ENCODE measurements at regions not wholly inside any gene's neighbourhood (a gene's known extent, or its start where the extent isn't known, plus 50 kb on each side); places are given as distances from the start of the nearest gene placed in this dataset.

- peak; percentile 31 for DNase-seq (ENCODE audit: low read depth)
- no peak overlapping the region for H3K4me3 ChIP-seq (ENCODE audit: low read depth, low read length)
- TF ChIP-seq, protein P1, sequence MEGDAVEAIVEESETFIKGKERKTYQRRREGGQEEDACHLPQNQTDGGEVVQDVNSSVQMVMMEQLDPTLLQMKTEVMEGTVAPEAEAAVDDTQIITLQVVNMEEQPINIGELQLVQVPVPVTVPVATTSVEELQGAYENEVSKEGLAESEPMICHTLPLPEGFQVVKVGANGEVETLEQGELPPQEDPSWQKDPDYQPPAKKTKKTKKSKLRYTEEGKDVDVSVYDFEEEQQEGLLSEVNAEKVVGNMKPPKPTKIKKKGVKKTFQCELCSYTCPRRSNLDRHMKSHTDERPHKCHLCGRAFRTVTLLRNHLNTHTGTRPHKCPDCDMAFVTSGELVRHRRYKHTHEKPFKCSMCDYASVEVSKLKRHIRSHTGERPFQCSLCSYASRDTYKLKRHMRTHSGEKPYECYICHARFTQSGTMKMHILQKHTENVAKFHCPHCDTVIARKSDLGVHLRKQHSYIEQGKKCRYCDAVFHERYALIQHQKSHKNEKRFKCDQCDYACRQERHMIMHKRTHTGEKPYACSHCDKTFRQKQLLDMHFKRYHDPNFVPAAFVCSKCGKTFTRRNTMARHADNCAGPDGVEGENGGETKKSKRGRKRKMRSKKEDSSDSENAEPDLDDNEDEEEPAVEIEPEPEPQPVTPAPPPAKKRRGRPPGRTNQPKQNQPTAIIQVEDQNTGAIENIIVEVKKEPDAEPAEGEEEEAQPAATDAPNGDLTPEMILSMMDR (conservative IDR thresholded peaks at IDR 0.05; ENCODE audit: low read depth, low read length) = no peak
Observed at GRCh38 chr4:29553846-29554245, 1166.3 kb upstream of the PCDH7 start.

DNA sequence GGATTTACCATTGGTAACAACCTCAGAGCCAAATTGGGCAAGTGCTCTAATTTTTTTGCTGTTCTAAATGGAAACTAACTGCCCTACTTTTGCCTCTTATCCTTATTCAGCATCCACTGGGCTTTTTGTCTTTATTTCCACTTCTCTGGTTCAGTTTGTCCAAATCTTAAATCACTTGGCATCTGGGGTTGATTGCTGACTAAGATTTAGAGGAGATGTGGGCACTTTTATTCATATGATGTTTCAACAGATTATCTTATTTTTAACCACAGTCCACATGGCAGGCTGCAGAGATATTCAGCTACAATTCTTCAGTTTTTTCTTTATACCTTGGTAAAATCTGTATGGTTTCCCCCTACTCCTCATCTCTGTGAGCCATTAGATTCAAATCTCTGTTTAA is 1161.4 kb upstream of the PCDH7 start:
- DNase-seq (ENCODE audit: low read depth) = no peak
- H3K4me3 ChIP-seq (ENCODE audit: low read depth, low read length) = no peak overlapping the region
- TF ChIP-seq, protein P1 (conservative IDR thresholded peaks at IDR 0.05; ENCODE audit: low read depth, low read length) = no peak

GRCh38 chr4:29559286-29559685 is 1160.9 kb upstream of the PCDH7 start:
- DNase-seq (ENCODE audit: low read depth) = no peak
- H3K4me3 ChIP-seq (ENCODE audit: low read depth, low read length) = no peak overlapping the region
- TF ChIP-seq, protein P1 (conservative IDR thresholded peaks at IDR 0.05; ENCODE audit: low read depth, low read length) = no peak

- DNase-seq (ENCODE audit: low read depth) = peak; percentile 82
- TF ChIP-seq, protein P1 (conservative IDR thresholded peaks at IDR 0.05; ENCODE audit: low read depth, low read length) = no peak
- no peak overlapping the region for H3K4me3 ChIP-seq (ENCODE audit: low read depth, low read length)
Observed at GRCh38 chr4:29560452-29560851, 1159.7 kb upstream of the PCDH7 start.

DNA sequence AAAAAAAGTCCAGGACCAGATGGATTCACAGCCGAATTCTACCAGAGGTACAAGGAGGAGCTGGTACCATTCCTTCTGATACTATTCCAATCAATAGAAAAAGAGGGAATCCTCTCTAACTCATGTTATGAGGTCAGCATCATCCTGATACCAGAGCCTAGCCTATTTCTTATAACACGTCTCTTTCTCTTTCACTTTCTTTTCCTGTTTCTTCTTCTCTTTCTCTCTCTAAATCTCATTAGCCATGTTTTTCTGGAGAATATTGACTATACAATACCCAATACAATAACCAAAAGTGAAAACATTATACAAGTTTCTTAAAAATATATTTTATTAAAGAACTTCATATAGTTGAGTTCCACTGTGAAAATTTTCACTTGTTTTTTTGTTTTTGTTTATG is 1154.9 kb upstream of the PCDH7 start:
- no peak overlapping the region for H3K4me3 ChIP-seq (ENCODE audit: low read depth, low read length)
- TF ChIP-seq, protein P1 (conservative IDR thresholded peaks at IDR 0.05; ENCODE audit: low read depth, low read length) = no peak
- no peak for DNase-seq (ENCODE audit: low read depth)

DNA sequence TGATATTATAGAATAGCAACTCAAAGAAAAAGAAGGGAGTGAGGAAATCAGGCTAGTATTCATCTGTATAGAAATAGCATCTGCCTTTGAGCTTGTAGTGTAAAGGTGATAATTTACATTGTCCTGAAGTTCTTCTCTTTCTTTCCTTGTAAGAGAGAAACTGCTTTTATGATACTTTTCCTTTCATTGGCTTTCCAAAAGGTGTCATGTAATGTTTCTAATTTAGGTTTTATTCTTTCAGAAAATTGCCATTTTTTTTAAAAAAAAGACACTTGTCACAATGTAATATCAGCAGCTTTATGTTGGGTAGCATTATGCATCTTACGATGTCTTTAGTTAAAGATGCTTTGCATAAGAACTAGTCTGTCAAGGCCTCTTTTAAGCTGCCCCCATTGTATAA is 1153.8 kb upstream of the PCDH7 start:
- TF ChIP-seq, protein P1 (conservative IDR thresholded peaks at IDR 0.05; ENCODE audit: low read depth, low read length) = no peak
- no peak overlapping the region for H3K4me3 ChIP-seq (ENCODE audit: low read depth, low read length)
- no peak for DNase-seq (ENCODE audit: low read depth)

- no peak for DNase-seq (ENCODE audit: low read depth)
- no peak overlapping the region for H3K4me3 ChIP-seq (ENCODE audit: low read depth, low read length)
- TF ChIP-seq, protein P1 (conservative IDR thresholded peaks at IDR 0.05; ENCODE audit: low read depth, low read length) = no peak
Observed at GRCh38 chr4:29571322-29571721, 1148.8 kb upstream of the PCDH7 start.
